Islet precursor cell (in vitro differentiated cells): ENCODE measurements at regions not wholly inside any gene's neighbourhood (a gene's known extent, or its start where the extent isn't known, plus 50 kb on each side); places are given as distances from the start of the nearest gene placed in this dataset.
"Not testable (repeated sequence)": the region's sequence is repeated elsewhere in the genome, so short reads cannot be mapped to it uniquely, and the experiment has no call there.

Experiments used
- DNase-seq: peaks from one replicate; pipeline ENCODE4 v3.0.0-alpha.2; 2018

- DNase-seq, result no peak
These were observed 632.8 kb upstream of the AMOT start for GRCh38 chrX:113473418-113473817.

DNA sequence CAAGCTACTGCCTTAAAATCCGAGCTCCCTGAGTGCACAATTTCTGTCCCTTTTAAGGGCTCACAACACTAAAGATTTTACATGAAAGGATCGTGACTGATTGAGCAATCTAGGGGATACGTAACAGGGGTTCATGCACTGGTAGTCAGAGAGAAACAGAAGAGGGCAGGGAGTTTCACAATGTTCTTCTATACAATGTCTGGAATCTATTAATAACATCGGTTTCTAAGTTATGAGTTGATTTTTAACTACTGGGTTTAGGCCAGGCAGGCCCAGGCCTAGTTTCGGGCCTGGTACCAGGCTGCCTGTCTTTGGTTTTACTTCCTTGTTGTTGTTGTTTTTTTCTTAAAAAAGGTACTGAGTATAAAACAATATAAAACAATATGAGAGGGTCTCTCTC lies 632.4 kb upstream of the AMOT start:
- DNase-seq, result not testable (repeated sequence)

- DNase-seq, result peak; percentile 57
These were observed 629.5 kb upstream of the AMOT start for GRCh38 chrX:113470166-113470565.

DNA sequence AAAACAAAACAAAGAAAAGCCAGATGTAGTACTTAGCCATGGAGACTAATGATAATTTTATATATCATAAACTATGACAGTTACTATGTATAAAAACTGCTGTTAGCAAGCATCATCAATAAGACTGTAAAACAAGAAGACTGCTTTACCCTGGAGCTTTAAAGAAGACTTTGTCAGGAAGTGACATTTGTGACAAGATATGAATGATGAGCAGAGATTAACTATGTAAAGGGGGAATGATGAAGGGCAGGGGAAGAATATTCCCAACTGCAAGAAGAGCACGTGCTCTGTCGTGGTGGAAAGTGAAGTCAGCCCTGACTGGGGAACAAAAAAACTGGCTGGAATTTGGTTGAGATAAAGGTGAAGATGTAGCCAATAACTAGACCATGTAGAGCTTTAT lies 617.1 kb upstream of the AMOT start:
- DNase-seq, result no peak

- DNase-seq, result no peak
These were observed 615.0 kb upstream of the AMOT start for GRCh38 chrX:113455582-113455981.

DNA sequence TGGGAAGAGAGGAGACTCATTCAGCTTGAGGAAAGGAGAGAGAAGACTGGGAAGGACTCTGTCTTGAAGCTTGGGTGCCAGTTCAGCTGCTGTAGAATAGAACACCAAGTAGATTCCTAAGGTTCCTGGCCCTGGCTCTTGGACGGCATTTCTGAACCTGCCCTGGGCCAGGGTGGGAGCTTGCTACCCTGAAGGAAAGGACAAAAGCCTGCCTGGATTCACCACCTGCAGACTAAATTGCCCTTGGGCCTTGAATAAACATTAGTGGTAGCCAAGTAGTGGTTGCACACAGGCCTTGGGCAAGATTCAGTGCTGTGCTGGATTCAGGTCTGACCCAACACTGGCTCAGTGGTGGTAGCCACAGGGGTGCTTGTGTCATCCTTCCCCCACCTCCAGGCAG lies 588.4 kb upstream of the AMOT start:
- DNase-seq, result no peak

GRCh38 chrX:113422323-113422722 lies 581.7 kb upstream of the AMOT start:
- DNase-seq, result no peak

GRCh38 chrX:113421432-113421831 lies 580.8 kb upstream of the AMOT start:
- no peak for DNase-seq

DNA sequence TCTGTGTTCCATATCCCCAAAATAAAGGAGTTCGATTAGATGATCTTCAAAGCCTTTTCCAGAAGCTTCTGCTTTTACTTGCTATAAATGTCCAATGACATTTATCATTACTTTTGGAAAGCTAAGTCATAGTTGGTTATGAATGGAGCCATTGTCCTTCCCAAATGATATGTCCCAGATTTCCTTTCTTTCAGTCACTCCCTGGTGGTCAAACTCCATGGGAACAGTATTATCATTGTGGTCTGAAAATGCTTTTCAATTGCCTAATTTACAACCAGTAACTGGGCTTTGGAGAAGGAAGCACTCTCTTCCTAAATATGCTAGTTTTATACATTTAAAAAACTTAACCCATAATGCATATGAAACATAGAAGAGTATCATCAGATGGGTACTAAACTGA lies 571.5 kb upstream of the AMOT start:
- no peak for DNase-seq

DNA sequence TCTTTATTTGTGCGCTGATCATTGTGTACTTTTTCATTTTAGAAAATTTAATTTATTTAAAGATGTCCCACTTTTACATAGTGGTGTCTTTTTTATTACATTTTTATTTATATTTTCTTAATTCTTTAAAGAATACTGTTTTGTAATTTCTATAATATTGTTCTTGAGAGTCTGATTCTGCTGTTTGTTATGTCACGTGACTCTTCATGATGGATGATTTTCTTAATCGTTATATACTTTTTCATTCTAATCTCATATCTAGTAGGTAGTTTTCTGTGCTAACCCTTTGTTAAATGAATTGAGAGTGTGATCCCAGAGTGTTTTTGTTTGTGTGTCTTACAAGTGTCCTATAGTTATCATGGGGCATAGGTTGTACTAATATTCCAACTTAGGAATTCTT lies 568.2 kb upstream of the AMOT start:
- DNase-seq, result no peak

DNA sequence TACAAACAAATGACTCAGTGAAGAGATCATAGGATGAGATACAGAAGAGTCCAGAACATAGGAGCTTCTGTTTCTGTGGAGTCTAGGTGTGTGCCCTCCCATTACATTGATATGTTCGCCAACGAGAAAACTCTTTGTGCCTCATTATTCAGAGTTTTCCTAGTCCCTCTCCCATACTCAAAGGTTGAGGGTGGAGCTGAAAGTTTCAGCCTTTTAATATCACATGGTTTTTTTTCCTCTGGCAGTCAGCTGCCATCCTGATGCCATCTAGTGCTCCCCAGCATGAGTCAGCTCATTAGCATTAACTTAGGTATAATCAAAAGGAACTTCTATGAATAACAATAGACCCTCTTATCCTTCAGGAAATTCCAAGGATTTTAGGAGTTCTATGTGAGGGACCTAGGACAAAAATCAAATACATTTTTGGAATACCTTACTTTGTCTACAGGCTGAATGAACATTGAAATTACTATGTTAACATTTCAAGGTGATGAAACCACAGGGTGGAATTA lies 559.6 kb upstream of the AMOT start:
- peak; percentile 63 for DNase-seq

GRCh38 chrX:113399506-113400192 lies 559.0 kb upstream of the AMOT start:
- no peak for DNase-seq

- DNase-seq, result no peak
These were observed 551.7 kb upstream of the AMOT start for GRCh38 chrX:113392355-113392754.

DNA sequence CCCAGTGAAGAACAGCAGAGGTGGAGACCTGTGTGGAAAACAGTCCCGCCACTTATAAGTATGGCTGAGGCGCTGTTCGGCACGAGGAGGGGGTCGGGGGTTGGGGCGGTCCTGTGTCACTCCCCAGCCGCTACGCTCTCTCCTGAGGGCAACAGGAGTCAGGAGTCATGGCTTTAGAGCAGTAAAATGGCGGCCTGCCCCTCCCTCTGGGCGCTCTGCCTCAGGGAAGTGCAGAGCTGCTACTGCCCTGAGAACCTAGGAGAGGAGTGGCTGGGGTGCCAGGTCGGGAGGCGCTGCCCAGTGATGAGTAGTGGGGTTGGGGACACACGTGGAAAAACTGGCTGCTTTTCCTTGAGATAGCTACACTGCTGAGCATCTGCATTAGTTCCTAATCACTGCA lies 551.2 kb upstream of the AMOT start:
- no peak for DNase-seq

DNA sequence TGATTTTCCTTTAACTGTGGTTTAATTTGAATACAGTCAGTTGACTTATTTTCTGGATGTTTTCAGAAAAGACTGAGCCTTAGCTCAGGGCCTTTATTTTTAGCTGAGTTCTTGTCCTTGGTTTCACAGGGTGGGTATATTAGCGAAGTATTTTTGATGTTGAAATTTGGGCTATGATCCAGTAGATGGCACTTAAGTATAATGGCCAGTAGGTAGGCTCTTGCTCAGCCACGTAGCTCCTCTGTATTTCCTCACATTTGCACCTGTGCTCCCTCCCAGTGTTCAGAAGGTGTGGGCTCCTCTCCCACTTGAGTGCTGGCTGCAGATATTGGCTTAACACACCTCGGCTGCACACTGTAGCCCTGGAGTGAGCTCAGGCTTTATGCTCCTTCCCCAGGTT lies 549.9 kb upstream of the AMOT start:
- DNase-seq, result no peak

DNA sequence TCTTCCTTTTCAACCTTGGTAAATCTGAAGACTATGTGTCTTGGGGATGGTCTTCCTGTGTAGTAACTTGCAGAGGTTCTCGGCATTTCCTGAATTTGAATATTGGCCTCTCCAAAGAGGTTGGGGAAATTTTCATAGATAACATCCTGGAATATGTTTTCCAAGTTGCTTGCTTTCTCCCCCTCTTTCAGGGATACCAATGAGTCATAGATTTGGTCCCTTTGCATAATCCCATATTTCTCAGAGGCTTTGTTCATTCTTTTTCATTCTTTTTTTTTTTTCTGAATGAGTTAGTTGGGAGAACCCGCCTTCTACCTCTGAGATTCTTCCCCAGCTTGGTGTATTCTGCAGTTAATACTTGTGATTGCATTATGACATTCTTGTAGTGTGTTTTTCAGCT lies 549.2 kb upstream of the AMOT start:
- no peak for DNase-seq

DNA sequence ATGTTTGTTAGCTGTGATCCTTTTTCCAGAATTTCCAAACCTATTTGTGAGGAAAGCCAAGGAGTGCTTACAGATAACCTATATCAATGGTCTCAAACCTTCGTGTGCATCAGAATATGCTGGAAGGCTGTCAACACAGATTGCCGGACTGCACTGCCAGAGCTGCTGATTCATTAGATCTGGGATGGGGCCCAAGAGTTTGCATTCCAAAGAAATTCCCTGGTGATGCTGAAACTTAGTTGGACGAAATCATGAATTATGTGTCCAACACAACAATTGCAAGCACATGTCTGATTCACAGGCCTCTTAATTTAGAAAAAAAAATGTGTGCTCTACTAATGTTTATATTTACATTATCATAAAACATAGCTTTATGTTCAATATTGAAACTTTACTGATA lies 544.0 kb upstream of the AMOT start:
- no peak for DNase-seq

DNA sequence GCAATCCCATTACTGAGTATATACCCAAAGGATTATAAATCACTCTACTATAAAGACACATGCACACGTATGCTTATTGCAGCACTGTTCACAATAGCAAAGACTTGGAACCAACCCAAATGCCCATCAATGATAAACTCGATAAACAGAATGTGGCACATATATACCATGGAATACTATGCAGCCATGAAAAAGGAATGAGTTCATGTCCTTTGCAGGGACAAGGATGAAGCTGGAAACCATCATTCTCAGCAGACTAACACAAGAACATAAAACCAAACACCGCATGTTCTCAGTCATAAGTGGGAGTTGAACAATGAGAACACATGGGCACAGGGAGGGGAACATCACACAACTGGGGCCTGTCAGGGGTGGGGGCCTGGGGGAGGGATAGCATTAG lies 532.8 kb upstream of the AMOT start:
- DNase-seq, result not testable (repeated sequence)

DNA sequence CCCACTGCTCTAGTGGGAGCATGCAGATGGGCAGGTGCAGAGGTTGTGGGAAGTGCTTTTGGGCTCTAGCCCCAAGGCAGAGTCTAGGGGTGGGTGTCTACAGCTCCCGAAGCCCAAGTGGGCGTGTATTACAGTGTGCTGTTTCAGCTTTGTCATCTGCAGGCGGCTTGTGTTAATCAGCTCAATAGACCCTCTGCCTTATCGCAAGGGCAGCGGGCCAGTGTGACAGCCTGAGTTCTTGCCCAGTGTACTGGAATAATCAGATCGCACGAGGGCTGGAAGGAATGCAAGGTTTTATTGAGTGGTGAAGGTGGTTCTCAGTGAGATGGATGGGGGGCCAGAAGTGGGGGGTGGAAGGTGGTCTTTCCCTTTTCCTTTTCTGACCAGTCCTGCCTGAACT lies 529.4 kb upstream of the AMOT start:
- no peak for DNase-seq

- DNase-seq, result no peak
These were observed 528.4 kb upstream of the AMOT start for GRCh38 chrX:113369056-113369455.

- DNase-seq, result no peak
These were observed 512.5 kb upstream of the AMOT start for GRCh38 chrX:113353134-113353533.

DNA sequence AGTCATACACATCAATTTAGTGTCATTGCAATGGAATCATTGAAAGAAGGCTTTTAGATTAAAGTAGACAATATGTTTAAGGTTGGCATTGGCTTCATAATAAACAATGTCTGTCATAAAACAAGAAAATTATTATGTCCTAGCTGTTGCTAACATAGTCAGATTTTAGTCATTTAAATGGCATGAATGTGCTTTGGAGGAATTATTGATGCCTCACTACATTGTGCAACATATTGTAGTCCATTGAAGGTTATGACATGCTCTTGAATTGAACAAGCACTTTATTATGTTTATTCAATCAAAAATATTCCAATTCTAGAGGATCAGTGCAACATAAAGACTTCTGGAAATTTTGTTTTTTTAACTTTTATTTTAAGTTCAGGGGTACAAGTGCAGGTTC lies 489.8 kb upstream of the AMOT start:
- no peak for DNase-seq

- DNase-seq, result no peak
These were observed 475.3 kb upstream of the AMOT start for GRCh38 chrX:113315927-113316326.

DNA sequence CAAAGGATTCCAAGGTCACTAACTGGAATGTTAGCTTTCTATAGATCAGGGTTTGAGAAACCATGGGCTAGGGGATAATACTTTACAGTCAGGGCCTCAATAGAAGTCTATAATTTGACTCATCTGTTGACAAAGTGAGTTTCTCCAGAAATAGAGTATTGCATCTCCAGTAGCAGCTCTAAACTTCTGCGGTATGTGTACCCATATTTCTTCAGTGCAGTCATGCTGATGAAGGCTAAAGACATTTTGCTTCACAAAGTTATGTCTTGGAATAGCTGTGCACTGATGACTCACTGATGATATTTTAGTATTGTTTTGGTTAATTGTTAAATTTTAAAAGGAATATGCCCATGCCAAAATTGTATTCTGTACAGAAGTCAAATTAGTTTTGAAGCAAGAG lies 464.9 kb upstream of the AMOT start:
- DNase-seq, result no peak

GRCh38 chrX:113300580-113300979 lies 459.9 kb upstream of the AMOT start:
- DNase-seq, result no peak
